Coronary artery (tissue), 2 donors: ENCODE measurements at regions not wholly inside any gene's neighbourhood (a gene's known extent, or its start where the extent isn't known, plus 50 kb on each side); places are given as distances from the start of the nearest gene placed in this dataset.

Source experiments
- DNase-seq: peaks from one replicate; pipeline ENCODE4 v3.0.0-alpha.2; 2017; ENCODE audit warnings: low spot score
- H3K27ac ChIP-seq, 2 donors: fragments of 200-600 bp; sonication (generic); one replicate each; pipeline ENCODE4 v1.5.1; 2016 to 2019
- H3K4me3 ChIP-seq: fragments of 200-600 bp; sonication (generic); 2 replicates; pipeline ENCODE4 v1.5.1; 2016; ENCODE audit warnings: mild to moderate bottlenecking, moderate library complexity
- CTCF ChIP-seq: fragments of 200-600 bp; sonication (generic); IDR thresholded peaks from one replicate; pipeline ENCODE4 v1.5.1; 2019; ENCODE audit warnings: antibody characterized with exemption

DNA sequence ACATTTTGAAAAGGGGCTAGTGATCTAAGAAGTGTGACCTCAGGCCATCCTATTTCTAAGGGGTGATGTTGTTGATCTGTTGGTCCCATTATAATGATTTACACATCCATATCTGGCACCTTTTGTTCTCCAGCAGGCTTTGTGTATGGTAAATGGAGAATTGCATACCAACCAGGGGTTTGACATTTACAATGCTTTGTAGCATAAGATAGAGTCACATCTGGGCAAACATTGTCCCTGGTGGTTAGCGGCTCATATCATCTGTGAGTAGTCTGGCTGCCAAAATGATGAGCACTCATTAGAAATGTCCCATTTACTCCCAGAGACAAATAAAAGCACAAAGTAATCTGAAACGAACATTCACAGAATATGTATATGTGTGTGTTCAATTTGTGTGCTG lies 1775.5 kb upstream of the CELF4 start:
- no peak for TF ChIP-seq CTCF
- H3K4me3 ChIP-seq = no peak overlapping the region
- H3K27ac ChIP-seq = no peak overlapping the region
- no peak for DNase-seq

- no peak for TF ChIP-seq CTCF
- no peak overlapping the region for H3K4me3 ChIP-seq
- no peak for DNase-seq
- no peak overlapping the region for H3K27ac ChIP-seq
These were observed 1774.8 kb upstream of the CELF4 start for GRCh38 chr18:39340418-39340817.

DNA sequence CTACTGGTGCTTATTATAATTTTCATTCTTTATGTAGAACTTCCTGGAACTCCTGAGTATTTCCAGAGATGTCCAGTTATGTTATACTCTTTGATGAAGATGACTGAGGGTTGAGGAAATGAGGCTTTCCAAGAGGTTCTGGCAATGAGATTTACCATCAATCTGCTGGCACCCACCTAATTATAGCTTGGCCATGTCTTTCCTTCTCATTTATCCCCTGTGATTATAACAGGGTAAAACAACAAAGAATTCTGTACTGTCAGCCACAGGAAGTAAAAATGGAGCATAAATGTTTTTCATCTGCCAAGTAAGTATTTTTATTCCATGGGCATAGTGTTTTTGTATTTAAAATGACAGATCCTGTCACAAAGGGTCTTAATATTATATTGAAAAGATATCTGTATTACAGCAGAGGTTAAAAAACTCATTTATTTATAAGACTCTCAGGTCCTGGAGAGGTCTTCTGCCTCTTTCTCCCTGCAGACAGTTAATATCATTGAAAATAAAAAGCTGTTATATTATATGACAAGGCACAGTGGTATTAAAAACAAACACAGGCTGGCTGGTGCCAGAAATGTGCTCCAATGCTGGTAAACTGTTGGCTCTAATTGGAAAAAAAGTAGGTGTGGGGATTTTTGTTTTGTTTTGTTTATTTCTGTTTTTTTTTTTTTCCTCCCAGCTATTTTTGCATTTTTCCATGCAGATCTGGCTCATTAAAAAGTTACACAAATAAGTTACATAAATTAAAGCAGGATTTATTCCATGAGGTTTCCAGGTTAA lies 1764.1 kb upstream of the CELF4 start:
- Histone ChIP-seq H3K27ac (no peak overlapping the region), H3K4me3 (no peak overlapping the region)
- no peak for TF ChIP-seq CTCF
- no peak for DNase-seq

- no peak for TF ChIP-seq CTCF
- DNase-seq = no peak
- Histone ChIP-seq H3K27ac (no peak overlapping the region), H3K4me3 (no peak overlapping the region)
These were observed 1761.2 kb upstream of the CELF4 start for GRCh38 chr18:39326772-39327171.

GRCh38 chr18:39325973-39326372 lies 1760.4 kb upstream of the CELF4 start:
- H3K27ac ChIP-seq = no peak overlapping the region
- no peak overlapping the region for H3K4me3 ChIP-seq
- DNase-seq = no peak
- no peak for TF ChIP-seq CTCF

DNA sequence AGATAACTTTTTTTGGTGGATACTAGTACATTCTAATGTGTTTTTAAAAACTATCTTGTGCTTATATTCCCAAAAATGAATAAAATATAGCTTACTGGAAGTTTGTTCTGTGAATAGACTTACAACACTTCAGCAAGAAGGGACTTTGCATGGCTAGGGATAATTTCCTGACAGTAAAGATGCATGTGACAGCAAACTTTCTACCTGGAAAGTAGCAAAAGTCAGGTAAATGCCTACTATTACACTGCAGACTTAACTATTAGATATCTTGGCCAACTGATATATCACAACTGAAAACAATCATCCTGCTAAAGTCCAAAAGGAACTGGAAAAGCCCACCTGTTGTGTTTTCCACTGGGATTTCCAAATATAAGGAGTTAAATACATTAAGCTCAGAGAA lies 1753.5 kb upstream of the CELF4 start:
- no peak overlapping the region for H3K4me3 ChIP-seq
- H3K27ac ChIP-seq = no peak overlapping the region
- DNase-seq = no peak
- TF ChIP-seq CTCF = no peak

- DNase-seq = no peak
- Histone ChIP-seq H3K27ac (no peak overlapping the region), H3K4me3 (no peak overlapping the region)
- TF ChIP-seq CTCF = no peak
These were observed 1752.9 kb upstream of the CELF4 start for GRCh38 chr18:39318462-39318861.
